A549 (cell line): ENCODE measurements at regions not wholly inside any gene's neighbourhood (a gene's known extent, or its start where the extent isn't known, plus 50 kb on each side); places are given as distances from the start of the nearest gene placed in this dataset.

Experiments
- ATAC-seq, 2 experiments: fragments of 200-7000 bp in 1 of 2; fragments of >200 bp in 1 of 2; cut with Nextera tagmentation in 1 of 2; cut with Tn5 transposase in 1 of 2; 3 replicates each; pipeline versions ENCODE4 v1.8.0 to v1.9.1; 2018 to 2020; ENCODE audit warnings: mild to moderate bottlenecking in 1 of 2, moderate library complexity in 1 of 2
- CTCF ChIA-PET: fragments of 300-600 bp; sonication (Branson Sonifier 250); formaldehyde crosslinking; extraction: SDS; loops from one replicate; lab custom pipeline; 2021; ENCODE audit warnings: antibody characterized with exemption, inconsistent platforms; lab: Yijun Ruan, JAX
- POLR2A ChIA-PET: fragments of 350-600 bp; formaldehyde crosslinking; extraction: SDS; loops from one replicate; lab custom pipeline; 2021; ENCODE audit warnings: antibody characterized with exemption, inconsistent platforms; lab: Yijun Ruan, JAX
- DNase-seq, 2 experiments: peaks; one replicate each; pipeline versions ENCODE4 v3.0.0 to v3.0.0-alpha.2; 2011 to 2016; ENCODE audit warnings: low read depth in 1 of 2, low spot score in 1 of 2
- FAIRE-seq: peaks from 2 replicates; lab custom pipeline; 2011; peaks lifted over from hg19 to GRCh38; lab: Jason Lieb, UNC
- H3K27ac ChIP-seq, 2 experiments: fragments of >200 bp; sonication (Bioruptor Twin); formaldehyde crosslinking; 3 replicates each; pipeline ENCODE4 v1.5.1; 2016 to 2017
- H3K4me1 ChIP-seq: fragments of >200 bp; sonication (Bioruptor Twin); formaldehyde crosslinking; 3 replicates; pipeline ENCODE4 v1.6.1; 2016
- H3K4me2 ChIP-seq: fragments of >200 bp; sonication (Bioruptor Twin); formaldehyde crosslinking; 3 replicates; pipeline ENCODE4 v1.6.1; 2016
- H3K4me3 ChIP-seq: fragments of >200 bp; sonication (Bioruptor Twin); formaldehyde crosslinking; 3 replicates; pipeline ENCODE4 v1.5.1; 2016
- H3K9me3 ChIP-seq: fragments of >200 bp; sonication (Bioruptor Twin); formaldehyde crosslinking; 3 replicates; pipeline ENCODE4 v1.6.1; 2016
- ATOH8 ChIP-seq: fragments of 250-450 bp; sonication (Bioruptor Pico); IDR thresholded peaks from 2 replicates; pipeline ENCODE4 v1.5.0; 2020; ENCODE audit warnings: low read depth, mild to moderate bottlenecking, moderate library complexity
- BCL3 ChIP-seq: fragments of >200 bp; sonication (Bioruptor Twin); formaldehyde crosslinking; IDR thresholded peaks from 3 replicates; pipeline ENCODE4 v1.6.1; 2016
- BHLHE40 ChIP-seq: IDR thresholded peaks from 2 replicates; pipeline ENCODE4 v1.6.1; 2012; ENCODE audit warnings: low read depth, low read length, inconsistent platforms
- CBX2 ChIP-seq: fragments of 200-600 bp; sonication (generic); IDR thresholded peaks from 2 replicates; pipeline ENCODE4 v1.6.1; 2016; ENCODE audit warnings: low read depth, mild to moderate bottlenecking, borderline replicate concordance
- CEBPB ChIP-seq, 2 experiments: fragments of >200 bp in 1 of 2; sonication (Bioruptor Twin) in 1 of 2; formaldehyde crosslinking in 1 of 2; IDR thresholded peaks; 2 replicates each; pipeline ENCODE4 v1.6.1; 2012 to 2016
- E2F6 ChIP-seq: IDR thresholded peaks from 2 replicates; pipeline ENCODE4 v1.6.1; 2012; ENCODE audit warnings: low read depth, borderline replicate concordance
- EP300 ChIP-seq, 2 experiments: fragments of >200 bp; sonication (Bioruptor Twin); formaldehyde crosslinking; IDR thresholded peaks; 2 replicates in 1 of 2; 3 replicates in 1 of 2; pipeline ENCODE4 v1.6.1; 2016 to 2017
- ESRRA ChIP-seq: fragments of 150-350 bp; IDR thresholded peaks from 2 replicates; pipeline ENCODE4 v1.6.1; 2014; ENCODE audit warnings: mild to moderate bottlenecking, low read length, borderline replicate concordance
- FOSB ChIP-seq: fragments of 250-450 bp; sonication (Bioruptor Pico); IDR thresholded peaks from 2 replicates; pipeline ENCODE4 v1.5.0; 2020; ENCODE audit warnings: mild to moderate bottlenecking, moderate library complexity
- FOSL2 ChIP-seq, 2 experiments: fragments of 450-650 bp in 1 of 2; fragments of >200 bp in 1 of 2; sonication (Bioruptor Twin) in 1 of 2; formaldehyde crosslinking; IDR thresholded peaks; 2 replicates each; pipeline versions ENCODE4 v1.5.0 to v1.6.1; 2016 to 2020; ENCODE audit warnings: mild to moderate bottlenecking in 1 of 2, moderate library complexity in 1 of 2
- GATA3 ChIP-seq: IDR thresholded peaks from 2 replicates; pipeline ENCODE4 v1.6.1; 2012; ENCODE audit warnings: borderline replicate concordance
- HEYL ChIP-seq: fragments of 250-450 bp; sonication (Bioruptor Pico); IDR thresholded peaks from 2 replicates; pipeline ENCODE4 v1.8.0; 2021; ENCODE audit warnings: mild to moderate bottlenecking, moderate library complexity
- HMGXB4 ChIP-seq: fragments of 250-450 bp; sonication (Bioruptor Pico); IDR thresholded peaks from 2 replicates; pipeline ENCODE4 v1.5.0; 2021; ENCODE audit warnings: mild to moderate bottlenecking, moderate library complexity, borderline replicate concordance
- HOXA7 ChIP-seq: fragments of 250-450 bp; sonication (Bioruptor Pico); IDR thresholded peaks from 2 replicates; pipeline ENCODE4 v1.5.0; 2020; ENCODE audit warnings: mild to moderate bottlenecking, moderate library complexity
- HOXB5 ChIP-seq: fragments of 250-450 bp; sonication (Bioruptor Pico); IDR thresholded peaks from 2 replicates; pipeline ENCODE4 v1.5.0; 2020; ENCODE audit warnings: mild to moderate bottlenecking, moderate library complexity
- JUN ChIP-seq, 2 experiments: fragments of >200 bp; sonication (Bioruptor Twin); formaldehyde crosslinking; IDR thresholded peaks; 2 replicates in 1 of 2; 3 replicates in 1 of 2; pipeline ENCODE4 v1.6.1; 2016 to 2017
- KDM1A ChIP-seq: fragments of 200-600 bp; sonication (generic); IDR thresholded peaks from 2 replicates; pipeline ENCODE4 v1.6.1; 2016; ENCODE audit warnings: low read depth, mild to moderate bottlenecking
- KDM5A ChIP-seq: fragments of 200-600 bp; sonication (generic); IDR thresholded peaks from 2 replicates; pipeline ENCODE4 v1.6.1; 2016; ENCODE audit warnings: antibody characterized with exemption, mild to moderate bottlenecking
- MAX ChIP-seq: IDR thresholded peaks from 2 replicates; pipeline ENCODE4 v1.6.1; 2012
- MAZ ChIP-seq: fragments of 150-350 bp; IDR thresholded peaks from 2 replicates; pipeline ENCODE4 v1.6.1; 2014; ENCODE audit warnings: antibody characterized with exemption, low read depth, low read length, borderline replicate concordance
- MYC ChIP-seq: IDR thresholded peaks from 2 replicates; pipeline ENCODE4 v1.6.1; 2012; ENCODE audit warnings: mild to moderate bottlenecking, inconsistent platforms, low read length, improper control_type of control experiment, borderline replicate concordance
- NFE2L2 ChIP-seq: fragments of 150-350 bp; conservative IDR thresholded peaks from 2 replicates; pipeline ENCODE4 v1.6.1; 2014; ENCODE audit warnings: low read length
- PHF8 ChIP-seq: fragments of 200-600 bp; sonication (generic); IDR thresholded peaks from 2 replicates; pipeline ENCODE4 v1.6.1; 2016; ENCODE audit warnings: low read depth, mild to moderate bottlenecking, antibody characterized with exemption, moderate library complexity, borderline replicate concordance
- POLR2AphosphoS2 ChIP-seq: conservative IDR thresholded peaks from 2 replicates; pipeline ENCODE4 v1.6.1; 2012; ENCODE audit warnings: low read length, improper control_type of control experiment, inconsistent platforms
- RFX5 ChIP-seq: fragments of 450-650 bp; IDR thresholded peaks from 2 replicates; pipeline ENCODE4 v1.7.1; 2014; ENCODE audit warnings: antibody characterized with exemption, mild to moderate bottlenecking, moderate library complexity
- RNF2 ChIP-seq: fragments of 200-600 bp; sonication (generic); IDR thresholded peaks from 2 replicates; pipeline ENCODE4 v1.6.1; 2016; ENCODE audit warnings: low read depth, mild to moderate bottlenecking, antibody characterized with exemption, moderate library complexity, borderline replicate concordance
- TFCP2L1 ChIP-seq: fragments of 250-450 bp; sonication (Bioruptor Pico); IDR thresholded peaks from 2 replicates; pipeline ENCODE4 v1.5.0; 2021; ENCODE audit warnings: mild to moderate bottlenecking
- ZC3H11A ChIP-seq: fragments of 450-650 bp; IDR thresholded peaks from 2 replicates; pipeline ENCODE4 v1.6.1; 2014; ENCODE audit warnings: antibody characterized with exemption, mild to moderate bottlenecking
- ZFP36 ChIP-seq: fragments of 450-650 bp; IDR thresholded peaks from 2 replicates; pipeline ENCODE4 v1.6.1; 2014; ENCODE audit warnings: borderline replicate concordance; ENCODE audit not compliant: partially characterized antibody
- ZNF302 ChIP-seq: fragments of 250-450 bp; sonication (Bioruptor Pico); IDR thresholded peaks from 2 replicates; pipeline ENCODE4 v1.9.0; 2021; ENCODE audit warnings: inconsistent platforms, mild to moderate bottlenecking, moderate library complexity
- ZSCAN20 ChIP-seq: fragments of 250-450 bp; sonication (Bioruptor Pico); IDR thresholded peaks from 2 replicates; pipeline ENCODE4 v1.8.0; 2022; ENCODE audit warnings: mild to moderate bottlenecking, moderate library complexity
- WGBS: methylation state at CpG from one replicate; pipeline ENCODE4 v1.1.6; 2017; ENCODE audit errors: missing lambda C conversion rate; 5-methylcytosine and 5-hydroxymethylcytosine counted together

- 3% methylated on average over 1 of the region's 1 CpG for WGBS
- TF ChIP-seq ZC3H11A: no peak
- no peak for TF ChIP-seq HOXB5
- TF ChIP-seq KDM1A: no peak
- TF ChIP-seq ZSCAN20 (CRISPR knock-in tag): no peak
- TF ChIP-seq RNF2: no peak
- TF ChIP-seq JUN (IDR thresholded peaks at IDR 0.05): no peak
- TF ChIP-seq PHF8: no peak
- no peak for TF ChIP-seq MAX
- no peak for TF ChIP-seq TFCP2L1 (CRISPR knock-in tag)
- no peak for DNase-seq
- H3K4me2 ChIP-seq: no peak overlapping the region
- ChIA-PET POLR2A (no interaction called here), CTCF (no interaction called here)
- no peaks in the 10 kb centered on the region for H3K4me1 ChIP-seq
- H3K4me3 ChIP-seq: no peak overlapping the region
- FAIRE-seq: no peak
- H3K9me3 ChIP-seq: no peaks in the 10 kb centered on the region
- no peak for ATAC-seq
- no peak overlapping the region for H3K27ac ChIP-seq
These were observed 168.9 kb downstream of the CDC14C start for GRCh38 chr7:49093218-49093617.

- 0% methylated on average over 2 of the region's 2 CpGs for WGBS
- no peak for DNase-seq
- ATAC-seq: no peak
- Histone ChIP-seq H3K4me1 (no peaks in the 10 kb centered on the region), H3K27ac (no peak overlapping the region), H3K4me3 (no peak overlapping the region), H3K9me3 (no peaks in the 10 kb centered on the region), H3K4me2 (no peak overlapping the region)
- CTCF ChIA-PET: no interaction called here
- TF ChIP-seq MAZ: no peak
- no peak for TF ChIP-seq EP300 (IDR thresholded peaks at IDR 0.05)
- no peak for TF ChIP-seq RFX5
- TF ChIP-seq FOSB: no peak
- TF ChIP-seq CEBPB (IDR thresholded peaks at IDR 0.05): no peak
- no peak for TF ChIP-seq NFE2L2
- no peak for TF ChIP-seq ZFP36
- no peak for TF ChIP-seq KDM5A
- no peak for TF ChIP-seq MYC
- POLR2A ChIA-PET: no interaction called here
- no peak for FAIRE-seq
These were observed 170.5 kb downstream of the CDC14C start for GRCh38 chr7:49094866-49095265.

GRCh38 chr7:49099587-49100326, 175.4 kb downstream of the CDC14C start:
- Histone ChIP-seq H3K4me3 (no peak overlapping the region), H3K4me2 (no peak overlapping the region), H3K4me1 (no peaks in the 10 kb centered on the region), H3K9me3 (no peaks in the 10 kb centered on the region), H3K27ac (no peak overlapping the region)
- FAIRE-seq (no peak), DNase-seq (peak in 1 of 2 experiments; percentile 3), ATAC-seq (no peak)
- WGBS: 15% methylated on average over 5 of the region's 5 CpGs
- POLR2A ChIA-PET: no interaction called here
- no peak for TF ChIP-seq POLR2AphosphoS2
- TF ChIP-seq BCL3: no peak
- no peak for TF ChIP-seq E2F6
- no peak for TF ChIP-seq GATA3
- TF ChIP-seq KDM1A: no peak
- TF ChIP-seq BHLHE40: no peak
- TF ChIP-seq HEYL (CRISPR knock-in tag): no peak
- TF ChIP-seq ZSCAN20 (CRISPR knock-in tag): no peak
- no peak for TF ChIP-seq ATOH8 (CRISPR knock-in tag)
- TF ChIP-seq HOXA7 (CRISPR knock-in tag): no peak
- TF ChIP-seq CBX2: no peak
- TF ChIP-seq HMGXB4 (CRISPR knock-in tag): no peak
- TF ChIP-seq ZNF302: no peak
- TF ChIP-seq ESRRA: no peak
- TF ChIP-seq FOSL2 (IDR thresholded peaks at IDR 0.05): no peak
- TF ChIP-seq FOSL2 (CRISPR knock-in tag; IDR thresholded peaks at IDR 0.05): no peak
- CTCF ChIA-PET: no interaction called here
